Omental fat pad (tissue), 3 donors: ENCODE measurements at regions not wholly inside any gene's neighbourhood (a gene's known extent, or its start where the extent isn't known, plus 50 kb on each side); places are given as distances from the start of the nearest gene placed in this dataset.

Experiments used
- ATAC-seq: fragments of 150-250 bp; one replicate; pipeline ENCODE4 v1.9.1; 2016; ENCODE audit warnings: mild to moderate bottlenecking, moderate library complexity; ENCODE audit not compliant: low FRiP score
- DNase-seq: peaks from one replicate; pipeline ENCODE4 v3.0.0-alpha.2; 2019; ENCODE audit warnings: low spot score
- CTCF ChIP-seq, 3 donors: fragments of 450-650 bp; IDR thresholded peaks; one replicate each; pipeline ENCODE4 v1.5.1; 2016 to 2017; ENCODE audit warnings: antibody characterized with exemption in 3 of 3, mild to moderate bottlenecking in 3 of 3, moderate library complexity in 2 of 3

GRCh38 chr6:119678961-119679360 lies 329.4 kb upstream of the MAN1A1 start:
- no peak for ATAC-seq
- no peak for DNase-seq
- no peak for TF ChIP-seq CTCF (IDR thresholded peaks at IDR 0.05)

DNA sequence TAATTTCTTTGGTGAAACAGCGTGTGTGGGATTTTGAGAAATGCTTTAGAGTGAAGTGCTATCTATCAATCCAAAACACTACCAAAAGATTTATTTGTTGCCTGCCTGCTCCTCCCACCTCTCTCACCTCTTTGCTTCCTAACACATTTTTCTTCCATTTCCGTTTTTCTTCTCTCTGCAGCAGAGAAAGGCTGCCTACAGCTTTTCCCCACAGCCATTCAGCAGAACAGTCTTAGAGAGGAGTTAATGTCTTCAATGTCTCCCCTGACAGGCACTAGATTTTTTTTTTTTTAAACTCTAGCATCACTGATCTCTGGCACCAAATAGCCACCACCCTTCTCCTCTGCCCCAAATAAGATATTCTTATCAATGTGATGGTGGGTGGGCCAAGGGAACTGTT lies 327.8 kb upstream of the MAN1A1 start:
- TF ChIP-seq CTCF (IDR thresholded peaks at IDR 0.05), result no peak
- ATAC-seq, result no peak
- no peak for DNase-seq

DNA sequence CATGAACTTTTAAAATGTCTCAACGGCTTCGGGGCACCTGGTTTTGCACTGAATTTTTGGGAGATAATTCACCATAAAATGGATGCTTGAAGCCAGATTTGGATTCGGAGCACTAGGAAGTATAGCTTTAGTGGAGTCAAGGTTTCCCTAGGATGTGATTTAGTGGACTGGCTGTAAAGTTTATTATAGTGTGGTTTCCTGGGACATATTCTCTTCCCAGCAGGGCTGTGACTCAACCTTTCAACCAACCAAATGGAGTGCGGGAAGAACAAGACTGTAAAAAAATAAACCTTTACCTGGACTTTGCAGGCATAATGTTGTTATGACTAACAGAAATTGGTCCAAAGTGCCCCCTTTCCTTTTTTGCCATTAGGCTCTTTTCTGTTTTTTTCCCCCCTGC lies 327.4 kb upstream of the MAN1A1 start:
- TF ChIP-seq CTCF (IDR thresholded peaks at IDR 0.05), result no peak
- no peak for DNase-seq

DNA sequence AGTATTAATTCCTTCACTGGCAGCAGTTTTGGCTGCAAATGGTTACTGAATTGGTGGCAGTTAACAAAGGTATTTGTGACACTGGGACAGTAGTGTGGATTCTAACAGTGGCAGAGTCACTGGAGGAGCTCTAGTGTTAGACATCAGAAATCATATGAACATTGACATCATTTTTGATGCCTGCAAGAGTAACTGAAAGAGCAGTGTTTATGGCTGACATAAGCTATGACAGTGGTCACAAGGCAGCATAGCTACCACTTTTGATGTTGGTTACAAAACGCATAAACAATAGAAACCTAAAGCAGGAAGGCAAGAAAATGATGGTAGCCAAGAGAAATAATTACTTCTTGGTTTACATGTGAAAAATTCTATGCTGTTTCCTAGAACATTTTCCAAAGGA lies 326.7 kb upstream of the MAN1A1 start:
- TF ChIP-seq CTCF (IDR thresholded peaks at IDR 0.05), result no peak
- no peak for ATAC-seq

More for the DNA sequence above, 327.4 kb upstream of the MAN1A1 start:
- ATAC-seq, result no peak

DNA sequence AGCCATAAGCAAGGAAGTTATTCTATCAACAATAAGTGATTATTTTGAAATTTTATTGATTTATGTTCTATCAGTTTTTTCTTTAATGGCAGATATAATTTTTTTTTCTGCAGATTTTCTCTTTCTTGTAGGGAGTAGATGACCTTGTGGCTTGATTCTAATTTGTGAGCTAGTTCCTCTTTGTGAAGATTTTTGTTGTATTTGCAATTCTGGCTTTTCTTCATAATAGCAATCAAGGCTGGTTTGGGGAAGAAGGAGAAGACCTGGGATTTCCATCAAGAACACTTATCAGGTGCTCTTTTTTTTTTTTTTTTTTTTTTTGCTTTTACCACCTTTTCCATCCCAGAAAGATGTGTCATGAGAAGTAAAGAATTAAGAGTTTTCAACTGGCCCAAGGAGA lies 324.2 kb upstream of the MAN1A1 start:
- ATAC-seq (no peak), DNase-seq (no peak)
- TF ChIP-seq CTCF (IDR thresholded peaks at IDR 0.05), result no peak

More for the DNA sequence above, 326.7 kb upstream of the MAN1A1 start:
- DNase-seq, result no peak

DNA sequence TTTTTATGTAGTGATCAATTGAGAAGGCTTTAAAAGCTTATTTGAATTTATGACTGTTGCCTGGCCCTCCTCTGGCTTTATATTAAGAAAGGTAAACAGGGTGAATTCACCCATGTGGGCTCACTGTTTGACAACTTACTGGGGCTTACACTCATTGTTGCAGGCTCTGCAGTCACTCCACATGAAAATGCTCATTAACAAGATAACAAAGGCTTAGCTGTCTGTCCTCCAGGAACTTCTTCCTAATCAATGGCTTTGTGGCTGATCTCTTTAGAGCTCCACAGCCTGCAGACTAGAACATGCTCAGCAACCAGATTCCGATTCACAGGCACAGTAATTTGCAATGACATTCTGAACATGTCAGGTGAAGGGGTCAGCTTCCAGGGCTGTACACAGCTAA lies 323.2 kb upstream of the MAN1A1 start:
- TF ChIP-seq CTCF (IDR thresholded peaks at IDR 0.05), result no peak
- no peak for DNase-seq
- no peak for ATAC-seq

DNA sequence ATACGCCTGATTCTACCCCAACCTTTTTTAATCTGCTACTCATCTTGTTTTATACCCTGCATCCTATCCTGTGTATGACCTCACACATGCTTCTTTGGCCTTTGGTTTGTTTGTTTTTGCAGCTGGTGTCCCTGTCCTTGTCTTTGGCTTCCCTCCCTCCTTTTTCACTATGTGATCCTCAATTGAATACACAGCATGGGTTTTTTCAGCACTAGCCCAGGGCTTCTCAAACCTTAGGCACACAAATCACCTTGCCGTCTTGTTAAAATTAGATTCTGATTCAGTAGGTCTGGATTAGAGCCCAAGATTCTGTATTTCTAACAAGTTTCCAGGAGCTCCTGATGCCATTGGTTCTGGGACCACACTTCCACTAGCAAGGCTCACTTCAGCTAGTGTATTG lies 321.5 kb upstream of the MAN1A1 start:
- no peak for TF ChIP-seq CTCF (IDR thresholded peaks at IDR 0.05)
- no peak for DNase-seq
- ATAC-seq, result no peak
